GM12878 (cell line): ENCODE measurements at regions not wholly inside any gene's neighbourhood (a gene's known extent, or its start where the extent isn't known, plus 50 kb on each side); places are given as distances from the start of the nearest gene placed in this dataset.

Source experiments
- ATAC-seq: fragments of 200-7000 bp; cut with Tn5 transposase; 3 replicates; pipeline ENCODE4 v1.9.1; 2020; ENCODE audit warnings: mild to moderate bottlenecking, moderate library complexity
- BruUV-seq: library from RNA; stranded (reverse); fragments of 400-500 nt; replicated peaks from 2 replicates; lab custom pipeline; 2021; lab: Mats Ljungman, UMichigan
- CTCF ChIA-PET: fragments of 300-600 bp; sonication (Branson Sonifier 250); formaldehyde crosslinking; extraction: SDS; loops from one replicate; lab custom pipeline; 2021; ENCODE audit warnings: inconsistent platforms; lab: Yijun Ruan, JAX
- POLR2A ChIA-PET: fragments of 350-600 bp; formaldehyde crosslinking; extraction: SDS; loops from one replicate; lab custom pipeline; 2021; ENCODE audit warnings: inconsistent platforms; lab: Charles Lee
- RAD21 ChIA-PET: fragments of 300-600 bp; sonication (Branson Sonifier 250); formaldehyde crosslinking; loops from one replicate; lab custom pipeline; 2023; ENCODE audit warnings: antibody characterized with exemption; ENCODE audit not compliant: unreplicated experiment; lab: Charles Lee
- SMC1A ChIA-PET: fragments of 300-600 bp; sonication (Branson Sonifier 250); formaldehyde crosslinking; loops from one replicate; lab custom pipeline; 2023; ENCODE audit not compliant: unreplicated experiment, uncharacterized antibody; lab: Charles Lee
- DNase-seq: peaks from one replicate; pipeline ENCODE4 v3.0.0-alpha.2; 2011; ENCODE audit warnings: low read depth, low spot score
- FAIRE-seq: peaks from 3 replicates; lab custom pipeline; 2011; peaks lifted over from hg19 to GRCh38; lab: Jason Lieb, UNC
- H2AFZ ChIP-seq: 2 replicates; pipeline ENCODE4 v1.6.0; 2011; ENCODE audit warnings: low read depth, low read length, control low read depth; ENCODE audit not compliant: control insufficient read depth
- H3K27ac ChIP-seq: 2 replicates; pipeline ENCODE4 v1.5.1; 2011; ENCODE audit warnings: control low read depth; ENCODE audit not compliant: control insufficient read depth, insufficient read depth
- H3K27me3 ChIP-seq, 2 experiments: replicated peaks in 1 of 2; 2 replicates each; pipeline versions ENCODE4 v1.6.0 to v1.6.1; 2011; ENCODE audit warnings: low read length in 1 of 2; ENCODE audit not compliant: control insufficient read depth in 2 of 2, insufficient read depth in 2 of 2
- H3K36me3 ChIP-seq, 2 experiments: 2 replicates each; pipeline ENCODE4 v1.5.1; 2011; ENCODE audit warnings: low read length in 1 of 2; ENCODE audit not compliant: control insufficient read depth in 2 of 2, insufficient read depth in 2 of 2
- H3K4me1 ChIP-seq: 2 replicates; pipeline ENCODE4 v1.6.1; 2011; ENCODE audit warnings: mild to moderate bottlenecking, low read length, moderate library complexity, mixed read lengths; ENCODE audit not compliant: control insufficient read depth, insufficient read depth
- H3K4me2 ChIP-seq: 2 replicates; pipeline ENCODE4 v1.6.0; 2011; ENCODE audit warnings: control low read depth; ENCODE audit not compliant: control insufficient read depth, insufficient read depth
- H3K4me3 ChIP-seq: fragments of 200-600 bp; sonication (generic); 2 replicates; pipeline ENCODE4 v1.5.1; 2016
- H3K79me2 ChIP-seq: 2 replicates; pipeline ENCODE4 v1.6.0; 2011; ENCODE audit warnings: low read length; ENCODE audit not compliant: control insufficient read depth, insufficient read depth
- H3K9ac ChIP-seq: 2 replicates; pipeline ENCODE4 v1.8.0; 2011; ENCODE audit warnings: low read length, control low read depth, mixed read lengths; ENCODE audit not compliant: control insufficient read depth, insufficient read depth
- H3K9me3 ChIP-seq: replicated peaks from 3 replicates; pipeline ENCODE4 v1.5.1; 2011; ENCODE audit warnings: mild to moderate bottlenecking, low read length; ENCODE audit not compliant: control insufficient read depth, insufficient read depth
- H4K20me1 ChIP-seq: 2 replicates; pipeline ENCODE4 v1.6.0; 2011; ENCODE audit not compliant: control insufficient read depth, insufficient read depth
- ATF3 ChIP-seq: IDR thresholded peaks from 2 replicates; pipeline ENCODE4 v1.6.1; 2011; ENCODE audit warnings: low read depth, mild to moderate bottlenecking, low read length, moderate library complexity, borderline replicate concordance; ENCODE audit errors: extremely low read depth
- BMI1 ChIP-seq: fragments of 450-650 bp; IDR thresholded peaks from 2 replicates; pipeline ENCODE4 v1.6.1; 2016; ENCODE audit warnings: mild to moderate bottlenecking, moderate library complexity, borderline replicate concordance
- CREM ChIP-seq: IDR thresholded peaks from 2 replicates; pipeline ENCODE4 v1.6.1; 2014; ENCODE audit warnings: antibody characterized with exemption, low read depth
- IRF5 ChIP-seq: fragments of 450-650 bp; IDR thresholded peaks from 2 replicates; pipeline ENCODE4 v1.6.1; 2017; ENCODE audit warnings: borderline replicate concordance
- MEF2A ChIP-seq: IDR thresholded peaks from 2 replicates; pipeline ENCODE4 v1.6.1; 2011; ENCODE audit warnings: low read depth, mild to moderate bottlenecking, low read length, moderate library complexity; ENCODE audit not compliant: insufficient read depth
- NFIC ChIP-seq: IDR thresholded peaks from 2 replicates; pipeline ENCODE4 v1.6.1; 2012; ENCODE audit warnings: low read depth, mild to moderate bottlenecking, inconsistent platforms, low read length, moderate library complexity
- PAX5 ChIP-seq: IDR thresholded peaks from 2 replicates; pipeline ENCODE4 v1.6.1; 2011; ENCODE audit warnings: low read depth, low read length, borderline replicate concordance
- RB1 ChIP-seq: fragments of 450-650 bp; formaldehyde crosslinking; IDR thresholded peaks from 2 replicates; pipeline ENCODE4 v1.6.1; 2017; ENCODE audit warnings: mild to moderate bottlenecking, borderline replicate concordance
- SIX5 ChIP-seq: IDR thresholded peaks from 2 replicates; pipeline ENCODE4 v1.6.1; 2011; ENCODE audit warnings: mild to moderate bottlenecking, low read depth, low read length, moderate library complexity; ENCODE audit not compliant: severe bottlenecking
- SMARCA5 ChIP-seq: fragments of 450-650 bp; IDR thresholded peaks from 2 replicates; pipeline ENCODE4 v1.6.1; 2017; ENCODE audit warnings: mild to moderate bottlenecking
- SP1 ChIP-seq: IDR thresholded peaks from one replicate; pipeline ENCODE4 v1.6.1; 2011; ENCODE audit warnings: low read depth, low read length
- SPI1 ChIP-seq: IDR thresholded peaks from 2 replicates; pipeline ENCODE4 v1.6.1; 2011; ENCODE audit warnings: low read depth, mild to moderate bottlenecking, low read length, moderate library complexity, borderline replicate concordance; ENCODE audit not compliant: insufficient read depth
- SREBF1 ChIP-seq: IDR thresholded peaks from 2 replicates; pipeline ENCODE4 v1.6.1; 2012; ENCODE audit warnings: mild to moderate bottlenecking, low read length
- TCF3 ChIP-seq: IDR thresholded peaks from 2 replicates; pipeline ENCODE4 v1.6.1; 2012; ENCODE audit warnings: low read depth, mild to moderate bottlenecking, low read length, borderline replicate concordance; ENCODE audit not compliant: insufficient read depth
- ZZZ3 ChIP-seq: IDR thresholded peaks from 2 replicates; pipeline ENCODE4 v1.6.1; 2011; ENCODE audit warnings: low read depth; ENCODE audit not compliant: control insufficient read depth, insufficient read length
- WGBS: methylation state at CpG from one replicate; pipeline ENCODE4 v1.1.6; 2016; ENCODE audit warnings: low lambda C conversion rate; ENCODE audit not compliant: insufficient replicate concordance, insufficient coverage; ENCODE audit errors: missing lambda C conversion rate; 5-methylcytosine and 5-hydroxymethylcytosine counted together
- in situ Hi-C: fragments of 300-500 bp; cut with MboI; formaldehyde crosslinking; loops from 9 replicates; pipeline ENCODE4 v1.14.3; 2018; ENCODE audit warnings: mixed read lengths
- intact Hi-C: fragments of 100-400 bp; cut with micrococcal nuclease; formaldehyde crosslinking; loops from one replicate; pipeline ENCODE4 v1.14.2; 2022; ENCODE audit not compliant: unreplicated experiment
- TF ChIP-seq, protein P1 (sequence below): fragments of 450-650 bp; IDR thresholded peaks from 2 replicates; pipeline ENCODE4 v1.6.1; 2018; ENCODE audit warnings: borderline replicate concordance, mild to moderate bottlenecking; ENCODE audit not compliant: partially characterized antibody
- TF ChIP-seq, protein P2 (sequence below): IDR thresholded peaks from 2 replicates; pipeline ENCODE4 v1.6.1; 2011; ENCODE audit warnings: low read depth, low read length, improper control_type of control experiment, borderline replicate concordance

DNA sequence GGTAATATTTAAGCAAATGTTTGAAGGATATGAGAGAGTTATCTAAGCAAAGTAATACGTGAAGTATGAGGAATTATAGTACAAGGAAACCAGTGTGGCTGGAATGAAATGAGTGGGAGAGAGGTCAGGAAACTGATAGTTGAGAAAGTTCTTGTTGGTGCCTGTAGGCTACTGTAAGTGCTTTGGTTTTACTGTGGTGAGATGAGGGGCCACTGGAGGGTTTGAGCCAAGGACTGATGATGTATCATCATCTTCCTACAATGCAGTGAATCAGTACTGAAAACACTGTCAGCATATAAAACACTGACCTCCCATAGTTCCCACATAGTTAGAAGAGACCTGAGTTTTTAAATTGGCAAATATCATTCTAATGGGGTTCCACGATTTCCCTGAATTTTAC lies 367.5 kb upstream of the CTSO start:
- in situ Hi-C loops = no loop called here
- H3K4me2 ChIP-seq = no peak overlapping the region
- SMC1A ChIA-PET = interaction anchor here (1.5 kb wide), 1 partner anchor 17 kb away, joined by 4 read pairs; no protein-coding TSS in a partner anchor
- POLR2A ChIA-PET = no interaction called here
- H3K79me2 ChIP-seq = no peaks in the 10 kb centered on the region
- H3K9me3 ChIP-seq = no peaks in the 10 kb centered on the region
- DNase-seq = no peak
- no peak overlapping the region for H2AFZ ChIP-seq
- intact Hi-C loops = no loop called here
- CTCF ChIA-PET = interaction anchor here (0.8 kb wide), 1 partner anchor 28 kb away, joined by 4 read pairs; no protein-coding TSS in a partner anchor
- H3K27me3 ChIP-seq = no peaks in the 10 kb centered on the region
- no TSS peak for BruUV-seq
- no peak for ATAC-seq
- 0% methylated on average over 2 of the region's 2 CpGs for WGBS
- no peak overlapping the region for H3K4me3 ChIP-seq
- no peaks in the 10 kb centered on the region for H3K36me3 ChIP-seq
- H3K27ac ChIP-seq = no peak overlapping the region
- no peak for FAIRE-seq
- H4K20me1 ChIP-seq = no peaks in the 10 kb centered on the region
- no peaks in the 10 kb centered on the region for H3K4me1 ChIP-seq
- TF ChIP-seq MEF2A (no peak), BMI1 (no peak), CREM (no peak), SPI1 (no peak), IRF5 (no peak), RB1 (no peak), TCF3 (no peak), PAX5 (no peak), ZZZ3 (no peak), ATF3 (no peak), NFIC (no peak), SIX5 (no peak), SREBF1 (no peak), SMARCA5 (no peak), SP1 (no peak)
- TF ChIP-seq, protein P1, sequence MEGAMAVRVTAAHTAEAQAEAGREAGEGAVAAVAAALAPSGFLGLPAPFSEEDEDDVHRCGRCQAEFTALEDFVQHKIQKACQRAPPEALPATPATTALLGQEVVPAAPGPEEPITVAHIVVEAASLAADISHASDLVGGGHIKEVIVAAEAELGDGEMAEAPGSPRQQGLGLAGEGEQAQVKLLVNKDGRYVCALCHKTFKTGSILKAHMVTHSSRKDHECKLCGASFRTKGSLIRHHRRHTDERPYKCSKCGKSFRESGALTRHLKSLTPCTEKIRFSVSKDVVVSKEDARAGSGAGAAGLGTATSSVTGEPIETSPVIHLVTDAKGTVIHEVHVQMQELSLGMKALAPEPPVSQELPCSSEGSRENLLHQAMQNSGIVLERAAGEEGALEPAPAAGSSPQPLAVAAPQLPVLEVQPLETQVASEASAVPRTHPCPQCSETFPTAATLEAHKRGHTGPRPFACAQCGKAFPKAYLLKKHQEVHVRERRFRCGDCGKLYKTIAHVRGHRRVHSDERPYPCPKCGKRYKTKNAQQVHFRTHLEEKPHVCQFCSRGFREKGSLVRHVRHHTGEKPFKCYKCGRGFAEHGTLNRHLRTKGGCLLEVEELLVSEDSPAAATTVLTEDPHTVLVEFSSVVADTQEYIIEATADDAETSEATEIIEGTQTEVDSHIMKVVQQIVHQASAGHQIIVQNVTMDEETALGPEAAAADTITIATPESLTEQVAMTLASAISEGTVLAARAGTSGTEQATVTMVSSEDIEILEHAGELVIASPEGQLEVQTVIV = no peak
- TF ChIP-seq, protein P2, sequence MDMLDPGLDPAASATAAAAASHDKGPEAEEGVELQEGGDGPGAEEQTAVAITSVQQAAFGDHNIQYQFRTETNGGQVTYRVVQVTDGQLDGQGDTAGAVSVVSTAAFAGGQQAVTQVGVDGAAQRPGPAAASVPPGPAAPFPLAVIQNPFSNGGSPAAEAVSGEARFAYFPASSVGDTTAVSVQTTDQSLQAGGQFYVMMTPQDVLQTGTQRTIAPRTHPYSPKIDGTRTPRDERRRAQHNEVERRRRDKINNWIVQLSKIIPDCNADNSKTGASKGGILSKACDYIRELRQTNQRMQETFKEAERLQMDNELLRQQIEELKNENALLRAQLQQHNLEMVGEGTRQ = no peak
- TF ChIP-seq, all 136 proteins: peak for 0
- no peak overlapping the region for H3K9ac ChIP-seq
- RAD21 ChIA-PET = no interaction called here
